Karpas-422 (cell line): ENCODE measurements at regions not wholly inside any gene's neighbourhood (a gene's known extent, or its start where the extent isn't known, plus 50 kb on each side); places are given as distances from the start of the nearest gene placed in this dataset.

Experiments
- DNase-seq: peaks from one replicate; pipeline ENCODE4 v3.0.0-alpha.2; 2015
- H2AFZ ChIP-seq: fragments of 200-600 bp; sonication (generic); 2 replicates; pipeline ENCODE4 v1.6.1; 2014; ENCODE audit warnings: antibody characterized with exemption, low read length, mixed read lengths
- H3K27ac ChIP-seq: fragments of 200-600 bp; sonication (generic); 2 replicates; pipeline ENCODE4 v1.5.1; 2014; ENCODE audit warnings: mild to moderate bottlenecking, low read length, moderate library complexity
- H3K27me3 ChIP-seq: fragments of 200-600 bp; sonication (generic); 2 replicates; pipeline ENCODE4 v1.6.1; 2014; ENCODE audit warnings: low read length, mixed read lengths
- H3K36me3 ChIP-seq: fragments of 200-600 bp; sonication (generic); 2 replicates; pipeline ENCODE4 v1.6.1; 2014; ENCODE audit warnings: low read length, mixed read lengths; ENCODE audit not compliant: insufficient read depth
- H3K4me1 ChIP-seq: fragments of 200-600 bp; sonication (generic); 2 replicates; pipeline ENCODE4 v1.6.1; 2014; ENCODE audit warnings: mild to moderate bottlenecking, low read length, mixed read lengths
- H3K4me2 ChIP-seq: fragments of 200-600 bp; sonication (generic); 2 replicates; pipeline ENCODE4 v1.6.1; 2014; ENCODE audit warnings: low read length, low read depth, mild to moderate bottlenecking; ENCODE audit not compliant: poor library complexity, severe bottlenecking
- H3K4me3 ChIP-seq: fragments of 200-600 bp; sonication (generic); 2 replicates; pipeline ENCODE4 v1.5.1; 2014; ENCODE audit warnings: mild to moderate bottlenecking, antibody characterized with exemption, low read length, mixed read lengths
- H3K79me2 ChIP-seq: fragments of 200-600 bp; sonication (generic); 2 replicates; pipeline ENCODE4 v1.6.1; 2014; ENCODE audit warnings: mild to moderate bottlenecking, low read length, mixed read lengths
- H3K9ac ChIP-seq: fragments of 200-600 bp; sonication (generic); 2 replicates; pipeline ENCODE4 v1.6.0; 2014; ENCODE audit warnings: low read length
- H3K9me2 ChIP-seq: fragments of 200-600 bp; sonication (generic), shearing (Covaris generic); replicated peaks from 2 replicates; pipeline ENCODE4 v1.6.0; 2014; ENCODE audit warnings: mild to moderate bottlenecking, low read length, moderate library complexity; ENCODE audit not compliant: insufficient read depth
- H3K9me3 ChIP-seq: fragments of 300-700, 200-600 bp; sonication (generic); 2 replicates; pipeline ENCODE4 v1.6.1; 2014; ENCODE audit warnings: low read length, mixed read lengths
- H4K20me1 ChIP-seq: fragments of 200-600 bp; sonication (generic); 2 replicates; pipeline ENCODE4 v1.6.1; 2014; ENCODE audit warnings: mild to moderate bottlenecking, antibody characterized with exemption, low read length, low read depth; ENCODE audit not compliant: insufficient read depth

GRCh38 chr3:117941756-117942155 is 1092.9 kb downstream of the IGSF11 start:
- H3K4me3 ChIP-seq, result no peak overlapping the region
- H3K27ac ChIP-seq, result no peak overlapping the region

GRCh38 chr3:117954131-117954530 is 1080.5 kb downstream of the IGSF11 start:
- no peaks in the 10 kb centered on the region for H3K36me3 ChIP-seq
- H3K9me2 ChIP-seq, result no peaks in the 10 kb centered on the region
- no peak overlapping the region for H2AFZ ChIP-seq
- no peak for DNase-seq
- H3K9me3 ChIP-seq, result no peaks in the 10 kb centered on the region
- H3K4me1 ChIP-seq, result no peaks in the 10 kb centered on the region
- H3K4me3 ChIP-seq, result no peak overlapping the region
- H4K20me1 ChIP-seq, result no peaks in the 10 kb centered on the region
- no peaks in the 10 kb centered on the region for H3K79me2 ChIP-seq
- H3K27me3 ChIP-seq, result no peaks in the 10 kb centered on the region
- H3K4me2 ChIP-seq, result no peak overlapping the region
- H3K27ac ChIP-seq, result no peak overlapping the region
- H3K9ac ChIP-seq, result no peak overlapping the region

More at GRCh38 chr3:117941756-117942155, 1092.9 kb downstream of the IGSF11 start:
- no peaks in the 10 kb centered on the region for H3K9me3 ChIP-seq
- H3K4me1 ChIP-seq, result peaks cover 8% of the 10 kb centered on the region
- no peak overlapping the region for H3K4me2 ChIP-seq
- no peak overlapping the region for H2AFZ ChIP-seq
- H3K9me2 ChIP-seq, result 0 out of 2 replicates have a peak, but pooled peaks cover 2% of the 10 kb centered on the region
- H3K27me3 ChIP-seq, result no peaks in the 10 kb centered on the region
- DNase-seq, result no peak
- H4K20me1 ChIP-seq, result no peaks in the 10 kb centered on the region
- no peaks in the 10 kb centered on the region for H3K36me3 ChIP-seq
- H3K79me2 ChIP-seq, result no peaks in the 10 kb centered on the region
- H3K9ac ChIP-seq, result no peak overlapping the region

GRCh38 chr3:117955196-117955595 is 1079.5 kb downstream of the IGSF11 start:
- Histone ChIP-seq H3K4me2 (no peak overlapping the region), H3K4me3 (no peak overlapping the region), H3K9ac (no peak overlapping the region)

GRCh38 chr3:117958027-117958426 is 1076.6 kb downstream of the IGSF11 start:
- no peaks in the 10 kb centered on the region for H3K9me2 ChIP-seq
- no peak overlapping the region for H3K9ac ChIP-seq
- H3K4me3 ChIP-seq, result no peak overlapping the region
- H3K36me3 ChIP-seq, result no peaks in the 10 kb centered on the region
- H3K4me2 ChIP-seq, result no peak overlapping the region
- H3K9me3 ChIP-seq, result no peaks in the 10 kb centered on the region
- H3K27ac ChIP-seq, result no peak overlapping the region
- H2AFZ ChIP-seq, result no peak overlapping the region
- DNase-seq, result no peak
- no peaks in the 10 kb centered on the region for H4K20me1 ChIP-seq
- no peaks in the 10 kb centered on the region for H3K4me1 ChIP-seq
- H3K79me2 ChIP-seq, result no peaks in the 10 kb centered on the region
- H3K27me3 ChIP-seq, result no peaks in the 10 kb centered on the region

More at GRCh38 chr3:117955196-117955595, 1079.5 kb downstream of the IGSF11 start:
- H3K9me3 ChIP-seq, result no peaks in the 10 kb centered on the region
- no peak overlapping the region for H3K27ac ChIP-seq
- no peaks in the 10 kb centered on the region for H3K27me3 ChIP-seq
- no peaks in the 10 kb centered on the region for H3K36me3 ChIP-seq
- no peaks in the 10 kb centered on the region for H3K79me2 ChIP-seq
- H4K20me1 ChIP-seq, result no peaks in the 10 kb centered on the region
- H3K4me1 ChIP-seq, result no peaks in the 10 kb centered on the region
- no peak for DNase-seq
- no peaks in the 10 kb centered on the region for H3K9me2 ChIP-seq
- no peak overlapping the region for H2AFZ ChIP-seq

- Histone ChIP-seq H3K9me3 (no peaks in the 10 kb centered on the region), H3K9ac (no peak overlapping the region), H3K27me3 (no peaks in the 10 kb centered on the region), H3K9me2 (no peaks in the 10 kb centered on the region), H3K36me3 (no peaks in the 10 kb centered on the region), H2AFZ (no peak overlapping the region), H3K4me2 (no peak overlapping the region), H3K79me2 (no peaks in the 10 kb centered on the region), H4K20me1 (no peaks in the 10 kb centered on the region), H3K4me3 (no peak overlapping the region), H3K27ac (no peak overlapping the region), H3K4me1 (no peaks in the 10 kb centered on the region)
- DNase-seq, result no peak
These were observed 1071.9 kb downstream of the IGSF11 start for GRCh38 chr3:117962750-117963149.

GRCh38 chr3:117963858-117964257 is 1070.8 kb downstream of the IGSF11 start:
- H4K20me1 ChIP-seq, result no peaks in the 10 kb centered on the region
- H3K79me2 ChIP-seq, result no peaks in the 10 kb centered on the region
- no peak overlapping the region for H3K27ac ChIP-seq
- H3K4me2 ChIP-seq, result no peak overlapping the region
- no peak for DNase-seq
- no peak overlapping the region for H3K4me3 ChIP-seq
- no peak overlapping the region for H3K9ac ChIP-seq
- H3K4me1 ChIP-seq, result no peaks in the 10 kb centered on the region
- no peak overlapping the region for H2AFZ ChIP-seq
- H3K9me2 ChIP-seq, result no peaks in the 10 kb centered on the region
- no peaks in the 10 kb centered on the region for H3K36me3 ChIP-seq
- H3K27me3 ChIP-seq, result no peaks in the 10 kb centered on the region
- no peaks in the 10 kb centered on the region for H3K9me3 ChIP-seq

- Histone ChIP-seq H3K4me2 (no peak overlapping the region), H3K4me3 (no peak overlapping the region), H3K79me2 (no peaks in the 10 kb centered on the region)
These were observed 1069.8 kb downstream of the IGSF11 start for GRCh38 chr3:117964814-117965213.

GRCh38 chr3:117977504-117978228 is 1057.0 kb downstream of the IGSF11 start:
- Histone ChIP-seq H3K9me2 (no peaks in the 10 kb centered on the region), H3K9me3 (no peaks in the 10 kb centered on the region), H4K20me1 (no peaks in the 10 kb centered on the region), H3K4me1 (no peaks in the 10 kb centered on the region), H3K79me2 (no peaks in the 10 kb centered on the region), H3K9ac (no peak overlapping the region), H3K36me3 (no peaks in the 10 kb centered on the region), H3K4me3 (no peak overlapping the region), H3K27ac (no peak overlapping the region), H3K4me2 (no peak overlapping the region), H3K27me3 (no peaks in the 10 kb centered on the region), H2AFZ (no peak overlapping the region)
- DNase-seq, result no peak

More at GRCh38 chr3:117964814-117965213, 1069.8 kb downstream of the IGSF11 start:
- Histone ChIP-seq H3K27ac (no peak overlapping the region), H4K20me1 (no peaks in the 10 kb centered on the region), H3K9me2 (no peaks in the 10 kb centered on the region), H3K4me1 (no peaks in the 10 kb centered on the region), H3K27me3 (no peaks in the 10 kb centered on the region), H2AFZ (no peak overlapping the region), H3K9ac (no peak overlapping the region), H3K36me3 (no peaks in the 10 kb centered on the region), H3K9me3 (no peaks in the 10 kb centered on the region)
- DNase-seq, result no peak
